HepG2 (cell line): ENCODE measurements at regions not wholly inside any gene's neighbourhood (a gene's known extent, or its start where the extent isn't known, plus 50 kb on each side); places are given as distances from the start of the nearest gene placed in this dataset.

Experiments used
- ASH2L ChIP-seq: fragments of 300-600, 200-600 bp; sonication (generic); IDR thresholded peaks from 2 replicates; pipeline ENCODE4 v1.7.0; 2017; ENCODE audit warnings: low read depth, mild to moderate bottlenecking, moderate library complexity, mixed read lengths, low read length; ENCODE audit not compliant: insufficient read length
- MTF1 ChIP-seq: sonication (generic); formaldehyde crosslinking; IDR thresholded peaks from 2 replicates; pipeline ENCODE4 v1.5.0; 2020; ENCODE audit warnings: missing genetic modification reagents
- ZFX ChIP-seq: sonication (generic); formaldehyde crosslinking; IDR thresholded peaks from 2 replicates; pipeline ENCODE4 v1.4.0; 2020; ENCODE audit warnings: mild to moderate bottlenecking, low read depth, missing genetic modification reagents, moderate library complexity
- ZNF569 ChIP-seq: sonication (generic); formaldehyde crosslinking; IDR thresholded peaks from 2 replicates; pipeline ENCODE4 v1.5.0; 2020; ENCODE audit warnings: mild to moderate bottlenecking, missing genetic modification reagents, moderate library complexity, borderline replicate concordance
- ZSCAN20 ChIP-seq: sonication (generic); formaldehyde crosslinking; IDR thresholded peaks from 2 replicates; pipeline ENCODE4 v1.4.0; 2020; ENCODE audit warnings: missing genetic modification reagents, mild to moderate bottlenecking, borderline replicate concordance

DNA sequence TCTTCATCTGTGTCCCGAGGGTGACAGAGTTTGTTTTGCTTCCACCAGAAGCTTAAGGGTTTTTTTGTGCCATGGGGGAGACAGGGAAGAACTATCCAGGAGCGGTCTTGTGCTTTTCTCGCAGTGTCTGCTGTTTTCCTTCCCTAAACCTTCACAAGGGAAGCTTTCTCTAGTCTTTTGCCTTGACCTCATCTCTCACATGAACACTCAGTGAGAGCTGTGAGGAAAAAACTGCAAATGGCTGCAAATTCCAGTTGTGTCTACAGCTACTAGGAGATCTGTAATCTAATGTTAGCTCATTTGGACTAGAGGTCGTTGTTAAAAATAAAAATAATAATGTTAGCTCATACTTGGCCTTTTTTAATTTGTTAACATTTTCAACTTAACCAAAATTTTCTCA lies 264.7 kb upstream of the SESN3 start:
- TF ChIP-seq ZNF569 (CRISPR knock-in tag) (no peak), ASH2L (no peak), ZSCAN20 (CRISPR knock-in tag) (no peak), MTF1 (CRISPR knock-in tag) (no peak), ZFX (CRISPR knock-in tag) (no peak)
